ENCODE measurements at regions not wholly inside any gene's neighbourhood (a gene's known extent, or its start where the extent isn't known, plus 50 kb on each side); places are given as distances from the start of the nearest gene placed in this dataset.

DNA sequence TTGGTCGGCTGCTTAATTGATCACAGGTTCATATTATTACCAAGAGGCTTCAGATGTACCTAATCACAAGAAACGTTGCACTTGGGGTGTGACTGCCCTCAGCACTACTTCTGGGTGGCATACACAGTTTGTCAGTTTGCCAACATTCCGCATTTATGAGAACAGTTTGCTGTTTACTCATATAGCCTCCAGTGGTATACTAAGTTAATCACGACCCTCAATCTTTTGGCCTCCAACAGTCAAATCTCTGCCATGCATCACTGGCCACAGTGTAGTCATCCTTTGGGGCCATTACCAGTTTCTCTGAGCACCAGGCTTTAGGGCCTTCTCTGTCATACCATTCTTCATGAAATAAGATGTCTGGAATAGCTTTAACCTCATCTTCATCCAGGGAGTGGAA is 62.8 kb upstream of the BCL9 start:
- RAD21 ChIA-PET (ENCODE audit: low non-redundant PET in 1 of 2, low total read pairs in 2 of 2, uncharacterized antibody in 2 of 2, unreplicated experiment in 2 of 2): no interaction called here
- no TSS peak for BruUV-seq (replicated peaks)
- Histone ChIP-seq H3K9me2 (ENCODE audit: insufficient read depth) (no peaks in the 10 kb centered on the region), H3K4me3 (replicated peaks in 1 of 2; ENCODE audit: low read depth in 1 of 2, low read length in 2 of 2) (no peak overlapping the region), H3K27me3 (ENCODE audit: insufficient read depth, low read length) (no peaks in the 10 kb centered on the region), H3K27ac (ENCODE audit: low read depth, low read length) (no peak overlapping the region), H4K20me1 (ENCODE audit: insufficient read depth) (no peaks in the 10 kb centered on the region), H3K36me3 (ENCODE audit: control insufficient read depth in 1 of 2, insufficient read depth in 2 of 2, low read length in 2 of 2) (no peaks in the 10 kb centered on the region), H3K9ac (ENCODE audit: low read length) (no peak overlapping the region), H3K4me2 (ENCODE audit: low read length) (no peak overlapping the region), H3K79me2 (ENCODE audit: insufficient read depth, low read length) (no peaks in the 10 kb centered on the region), H3K4me1 (ENCODE audit: control insufficient read depth in 1 of 2, insufficient read depth in 2 of 2, low read length in 2 of 2) (no peaks in the 10 kb centered on the region), H2AFZ (ENCODE audit: low read depth, low read length, poor library complexity, severe bottlenecking) (no peak overlapping the region), H3K9me3 (ENCODE audit: control insufficient read depth in 1 of 2, insufficient read depth in 1 of 2, low read depth in 1 of 2, low read length in 2 of 2) (no peaks in the 10 kb centered on the region)
- CTCF ChIA-PET: no interaction called here
- intact Hi-C loops (cut with micrococcal nuclease): no loop called here
- no peak for ATAC-seq
- no peak for DNase-seq (ENCODE audit: low read depth, low spot score)
- POLR2A ChIA-PET: no interaction called here
- TF ChIP-seq, protein P1, sequence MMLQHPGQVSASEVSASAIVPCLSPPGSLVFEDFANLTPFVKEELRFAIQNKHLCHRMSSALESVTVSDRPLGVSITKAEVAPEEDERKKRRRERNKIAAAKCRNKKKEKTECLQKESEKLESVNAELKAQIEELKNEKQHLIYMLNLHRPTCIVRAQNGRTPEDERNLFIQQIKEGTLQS (IDR thresholded peaks at IDR 0.05): no peak
- TF ChIP-seq YY1 (IDR thresholded peaks at IDR 0.05; ENCODE audit: extremely low read depth, insufficient replicate concordance, low read depth, low read length): no peak
- no peak for TF ChIP-seq ZFX (IDR thresholded peaks at IDR 0.05)
- TF ChIP-seq EZH2phosphoT487 (IDR thresholded peaks at IDR 0.05; ENCODE audit: borderline replicate concordance): no peak
- TF ChIP-seq JUND (IDR thresholded peaks at IDR 0.05): no peak
- TF ChIP-seq SIN3A (IDR thresholded peaks at IDR 0.05; ENCODE audit: low read depth): no peak
- no peak for TF ChIP-seq ELF1 (IDR thresholded peaks at IDR 0.05; ENCODE audit: borderline replicate concordance, low read depth)
- TF ChIP-seq EGR1 (IDR thresholded peaks at IDR 0.05; ENCODE audit: low read depth): no peak
- no peak for TF ChIP-seq MAX (IDR thresholded peaks at IDR 0.05)
- no peak for TF ChIP-seq RAD21 (IDR thresholded peaks at IDR 0.05; ENCODE audit: low read depth)
- no peak for TF ChIP-seq SP1 (IDR thresholded peaks at IDR 0.05; ENCODE audit: low read depth)
- TF ChIP-seq CEBPB (IDR thresholded peaks at IDR 0.05; ENCODE audit: low read depth): no peak
- no peak for TF ChIP-seq ZNF274 (IDR thresholded peaks at IDR 0.05; ENCODE audit: low read depth, low read length)
- no peak for TF ChIP-seq POLR2AphosphoS5 (IDR thresholded peaks at IDR 0.05; ENCODE audit: low read depth, low read length)
- TF ChIP-seq REST (IDR thresholded peaks at IDR 0.05; ENCODE audit: low read depth): no peak
- TF ChIP-seq TCF7L2 (IDR thresholded peaks at IDR 0.05; ENCODE audit: borderline replicate concordance, extremely low read depth, insufficient read depth, insufficient read length): no peak
- no peak for TF ChIP-seq POLR2A (IDR thresholded peaks at IDR 0.05; ENCODE audit: borderline replicate concordance, extremely low read depth, insufficient read depth, insufficient read length)
- no peak for TF ChIP-seq CBX3 (IDR thresholded peaks at IDR 0.05; ENCODE audit: low read depth)
- TF ChIP-seq SRF (IDR thresholded peaks at IDR 0.05; ENCODE audit: low read depth): no peak
- TF ChIP-seq, protein P2, sequence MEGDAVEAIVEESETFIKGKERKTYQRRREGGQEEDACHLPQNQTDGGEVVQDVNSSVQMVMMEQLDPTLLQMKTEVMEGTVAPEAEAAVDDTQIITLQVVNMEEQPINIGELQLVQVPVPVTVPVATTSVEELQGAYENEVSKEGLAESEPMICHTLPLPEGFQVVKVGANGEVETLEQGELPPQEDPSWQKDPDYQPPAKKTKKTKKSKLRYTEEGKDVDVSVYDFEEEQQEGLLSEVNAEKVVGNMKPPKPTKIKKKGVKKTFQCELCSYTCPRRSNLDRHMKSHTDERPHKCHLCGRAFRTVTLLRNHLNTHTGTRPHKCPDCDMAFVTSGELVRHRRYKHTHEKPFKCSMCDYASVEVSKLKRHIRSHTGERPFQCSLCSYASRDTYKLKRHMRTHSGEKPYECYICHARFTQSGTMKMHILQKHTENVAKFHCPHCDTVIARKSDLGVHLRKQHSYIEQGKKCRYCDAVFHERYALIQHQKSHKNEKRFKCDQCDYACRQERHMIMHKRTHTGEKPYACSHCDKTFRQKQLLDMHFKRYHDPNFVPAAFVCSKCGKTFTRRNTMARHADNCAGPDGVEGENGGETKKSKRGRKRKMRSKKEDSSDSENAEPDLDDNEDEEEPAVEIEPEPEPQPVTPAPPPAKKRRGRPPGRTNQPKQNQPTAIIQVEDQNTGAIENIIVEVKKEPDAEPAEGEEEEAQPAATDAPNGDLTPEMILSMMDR (IDR thresholded peaks at IDR 0.05 in 2 of 3, conservative IDR thresholded peaks at IDR 0.05 in 1 of 3; ENCODE audit: borderline replicate concordance in 1 of 3, insufficient read depth in 1 of 3, low read depth in 2 of 3, low read length in 2 of 3): no peak
